ENCODE measurements at regions not wholly inside any gene's neighbourhood (a gene's known extent, or its start where the extent isn't known, plus 50 kb on each side); places are given as distances from the start of the nearest gene placed in this dataset.

- TF ChIP-seq GATA2 (IDR thresholded peaks at IDR 0.05; ENCODE audit: low read depth, low read length) (no peak), GATA3 (IDR thresholded peaks at IDR 0.05; ENCODE audit: low read depth, low read length) (no peak)
Observed at GRCh38 chr13:31043957-31044356, 111.5 kb downstream of the TEX26 start.
